H9 (cell line): ENCODE measurements at regions not wholly inside any gene's neighbourhood (a gene's known extent, or its start where the extent isn't known, plus 50 kb on each side); places are given as distances from the start of the nearest gene placed in this dataset.

Experiments used
- DNase-seq: peaks from one replicate; pipeline ENCODE4 v3.0.0-alpha.2; 2017
- H2AFZ ChIP-seq: one replicate; pipeline ENCODE4 v1.6.1; 2013; ENCODE audit warnings: mild to moderate bottlenecking, low read length, control low read depth, moderate library complexity
- H2AK5ac ChIP-seq: 2 replicates; pipeline ENCODE4 v1.6.1; 2013; ENCODE audit warnings: low read length, control low read depth, mixed read lengths; ENCODE audit not compliant: insufficient read length
- H2BK120ac ChIP-seq: one replicate; pipeline ENCODE4 v1.6.1; 2013; ENCODE audit warnings: low read depth, mild to moderate bottlenecking, low read length, control low read depth, inconsistent platforms; ENCODE audit not compliant: poor library complexity, severe bottlenecking
- H2BK12ac ChIP-seq: 2 replicates; pipeline ENCODE4 v1.6.1; 2013; ENCODE audit warnings: low read length, control low read depth, mixed read lengths, low read depth; ENCODE audit not compliant: insufficient read length
- H2BK15ac ChIP-seq: 2 replicates; pipeline ENCODE4 v1.6.1; 2013; ENCODE audit warnings: low read depth, low read length, control low read depth
- H2BK20ac ChIP-seq: one replicate; pipeline ENCODE4 v1.6.1; 2013; ENCODE audit warnings: low read depth, mild to moderate bottlenecking, low read length, control low read depth, inconsistent platforms; ENCODE audit not compliant: poor library complexity, severe bottlenecking
- H2BK5ac ChIP-seq: 2 replicates; pipeline ENCODE4 v1.6.1; 2013; ENCODE audit warnings: low read length, control low read depth, mixed read lengths; ENCODE audit not compliant: insufficient read length
- H3K14ac ChIP-seq: 2 replicates; pipeline ENCODE4 v1.6.1; 2013; ENCODE audit warnings: low read length, control low read depth; ENCODE audit not compliant: insufficient read depth
- H3K18ac ChIP-seq: 2 replicates; pipeline ENCODE4 v1.6.1; 2013; ENCODE audit warnings: low read depth, mild to moderate bottlenecking, mixed read lengths, low read length, control low read depth; ENCODE audit not compliant: insufficient read length
- H3K23ac ChIP-seq: 2 replicates; pipeline ENCODE4 v1.6.1; 2013; ENCODE audit warnings: low read length, control low read depth, mixed read lengths, low read depth; ENCODE audit not compliant: insufficient read length
- H3K23me2 ChIP-seq: 2 replicates; pipeline ENCODE4 v1.6.1; 2013; ENCODE audit warnings: low read depth, mild to moderate bottlenecking, mixed read lengths, low read length, control low read depth; ENCODE audit not compliant: insufficient read length, poor library complexity, severe bottlenecking
- H3K27ac ChIP-seq: 2 replicates; pipeline ENCODE4 v1.5.1; 2013; ENCODE audit warnings: low read length, control low read depth, mixed read lengths, low read depth; ENCODE audit not compliant: insufficient read length
- H3K27me3 ChIP-seq: 2 replicates; pipeline ENCODE4 v1.6.1; 2013; ENCODE audit warnings: low read length, control low read depth, inconsistent platforms; ENCODE audit not compliant: insufficient read depth
- H3K4ac ChIP-seq: 2 replicates; pipeline ENCODE4 v1.6.1; 2013; ENCODE audit warnings: low read depth, mild to moderate bottlenecking, control low read depth, inconsistent platforms, low read length, moderate library complexity
- H3K4me1 ChIP-seq: 2 replicates; pipeline ENCODE4 v1.6.1; 2013; ENCODE audit warnings: low read length, control low read depth, inconsistent platforms; ENCODE audit not compliant: insufficient read depth
- H3K4me2 ChIP-seq: 2 replicates; pipeline ENCODE4 v1.6.1; 2013; ENCODE audit warnings: low read length, control low read depth, mixed read lengths; ENCODE audit not compliant: insufficient read length, insufficient read depth
- H3K56ac ChIP-seq: 2 replicates; pipeline ENCODE4 v1.6.1; 2013; ENCODE audit warnings: low read depth, mild to moderate bottlenecking, mixed read lengths, low read length, control low read depth; ENCODE audit not compliant: insufficient read length
- H3K79me1 ChIP-seq: 2 replicates; pipeline ENCODE4 v1.6.1; 2013; ENCODE audit warnings: low read depth, mild to moderate bottlenecking, moderate library complexity, low read length, control low read depth, inconsistent platforms; ENCODE audit not compliant: insufficient read depth, poor library complexity, severe bottlenecking
- H3K79me2 ChIP-seq: 2 replicates; pipeline ENCODE4 v1.6.1; 2013; ENCODE audit warnings: low read length, control low read depth, inconsistent platforms; ENCODE audit not compliant: insufficient read depth
- H3K9ac ChIP-seq: 2 replicates; pipeline ENCODE4 v1.6.1; 2013; ENCODE audit warnings: low read length, control low read depth, mixed read lengths; ENCODE audit not compliant: insufficient read length; ENCODE audit errors: extremely low read depth
- H3K9me3 ChIP-seq: one replicate; pipeline ENCODE4 v1.6.1; 2013; ENCODE audit warnings: low read depth, low read length, inconsistent platforms; ENCODE audit not compliant: control insufficient read depth
- H3T11ph ChIP-seq: one replicate; pipeline ENCODE4 v1.6.1; 2013; ENCODE audit warnings: mild to moderate bottlenecking, low read length, control low read depth, inconsistent platforms
- H4K20me1 ChIP-seq: one replicate; pipeline ENCODE4 v1.6.1; 2013; ENCODE audit not compliant: control insufficient read depth, insufficient read length, insufficient read depth
- H4K5ac ChIP-seq: 2 replicates; pipeline ENCODE4 v1.6.1; 2013; ENCODE audit warnings: low read depth, mild to moderate bottlenecking, mixed read lengths, low read length, control low read depth; ENCODE audit not compliant: insufficient read length
- H4K8ac ChIP-seq: replicated peaks from 2 replicates; pipeline ENCODE4 v1.6.1; 2013; ENCODE audit warnings: low read length, control low read depth, mixed read lengths, low read depth; ENCODE audit not compliant: insufficient read length
- H4K91ac ChIP-seq: 2 replicates; pipeline ENCODE4 v1.6.1; 2013; ENCODE audit warnings: low read depth, mild to moderate bottlenecking, moderate library complexity, mixed read lengths, low read length, control low read depth; ENCODE audit not compliant: insufficient read length
- H3K27ac Mint-ChIP-seq, 3 experiments: 2 replicates in 2 of 3; 3 replicates in 1 of 3; pipeline ENCODE4 v1.8.0; 2020 to 2021; ENCODE audit warnings: mixed read lengths in 3 of 3, mild to moderate bottlenecking in 1 of 3, moderate library complexity in 1 of 3
- H3K27me3 Mint-ChIP-seq: 2 replicates; pipeline ENCODE4 v1.8.0; 2021; ENCODE audit warnings: low read depth, mild to moderate bottlenecking, moderate library complexity, mixed read lengths
- H3K36me3 Mint-ChIP-seq, 3 experiments: 2 replicates in 2 of 3; 3 replicates in 1 of 3; pipeline ENCODE4 v1.8.0; 2020 to 2021; ENCODE audit warnings: low read depth in 3 of 3, mixed read lengths in 3 of 3; ENCODE audit not compliant: insufficient read depth in 1 of 3
- H3K4me1 Mint-ChIP-seq, 2 experiments: 2 replicates each; pipeline ENCODE4 v1.8.0; 2020; ENCODE audit warnings: mixed read lengths in 2 of 2
- H3K4me3 Mint-ChIP-seq, 2 experiments: 2 replicates in 1 of 2; 3 replicates in 1 of 2; pipeline ENCODE4 v1.8.0; 2020 to 2021; ENCODE audit warnings: mild to moderate bottlenecking in 2 of 2, mixed read lengths in 2 of 2, moderate library complexity in 1 of 2
- H3K9me3 Mint-ChIP-seq, 2 experiments: 2 replicates in 1 of 2; 3 replicates in 1 of 2; pipeline ENCODE4 v1.8.0; 2020; ENCODE audit warnings: mild to moderate bottlenecking in 2 of 2, mixed read lengths in 2 of 2, moderate library complexity in 1 of 2
- WGBS: extraction: QIAGEN DNeasy Blood & Tissue Kit; methylation state at CpG from one replicate; pipeline ENCODE4 v1.1.7; 2013; ENCODE audit warnings: missing lambda C conversion rate, low lambda C conversion rate, mixed read lengths; ENCODE audit not compliant: insufficient read length; ENCODE audit errors: extremely low coverage; 5-methylcytosine and 5-hydroxymethylcytosine counted together
- TF ChIP-seq, protein P1 (sequence below): fragments of 200-600 bp; sonication (generic); conservative IDR thresholded peaks from 3 replicates; pipeline ENCODE4 v1.8.0; 2021; ENCODE audit warnings: antibody characterized with exemption, mild to moderate bottlenecking

DNA sequence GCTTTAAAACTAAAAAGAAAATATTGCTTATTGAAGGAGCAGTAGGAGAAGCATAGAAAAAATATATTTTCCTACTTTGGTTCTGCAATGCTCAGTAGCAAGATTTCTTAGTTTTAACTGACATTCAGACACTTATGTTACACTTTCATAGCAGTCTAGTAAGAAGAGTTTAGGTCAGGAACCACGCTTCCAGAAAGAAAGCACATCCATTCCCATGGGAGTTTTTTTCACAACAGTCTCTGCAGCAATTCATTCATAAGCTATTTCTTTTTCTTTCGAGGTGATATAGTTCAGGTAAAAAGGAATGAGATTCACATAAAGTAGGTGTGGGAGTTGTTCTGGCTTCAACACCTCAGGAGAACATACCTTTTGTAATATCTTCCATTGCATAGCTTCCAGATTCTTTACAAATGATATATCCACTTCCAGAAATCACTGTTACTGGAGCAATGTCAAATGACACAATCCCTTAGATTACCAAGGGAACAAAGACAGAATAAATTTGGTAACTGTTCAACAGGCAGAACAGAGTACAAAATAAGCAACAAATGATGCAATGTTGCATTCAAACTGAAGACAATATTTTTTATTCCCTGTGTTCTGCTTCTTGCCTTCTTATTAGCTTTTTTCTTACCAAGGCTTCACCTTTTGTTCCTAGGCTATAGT, 95.2 kb upstream of the GULP1 start:
- H3K23me2 ChIP-seq = no peaks in the 10 kb centered on the region
- no peak overlapping the region for H4K91ac ChIP-seq
- no peak overlapping the region for H3K14ac ChIP-seq
- no peak for DNase-seq
- H2BK20ac ChIP-seq = no peak overlapping the region
- H3K4me1 ChIP-seq = peaks cover 3% of the 10 kb centered on the region; the same call in 1 of the 2 replicates
- H2BK12ac ChIP-seq = no peak overlapping the region
- H3K4ac ChIP-seq = no peak overlapping the region
- TF ChIP-seq, protein P1, sequence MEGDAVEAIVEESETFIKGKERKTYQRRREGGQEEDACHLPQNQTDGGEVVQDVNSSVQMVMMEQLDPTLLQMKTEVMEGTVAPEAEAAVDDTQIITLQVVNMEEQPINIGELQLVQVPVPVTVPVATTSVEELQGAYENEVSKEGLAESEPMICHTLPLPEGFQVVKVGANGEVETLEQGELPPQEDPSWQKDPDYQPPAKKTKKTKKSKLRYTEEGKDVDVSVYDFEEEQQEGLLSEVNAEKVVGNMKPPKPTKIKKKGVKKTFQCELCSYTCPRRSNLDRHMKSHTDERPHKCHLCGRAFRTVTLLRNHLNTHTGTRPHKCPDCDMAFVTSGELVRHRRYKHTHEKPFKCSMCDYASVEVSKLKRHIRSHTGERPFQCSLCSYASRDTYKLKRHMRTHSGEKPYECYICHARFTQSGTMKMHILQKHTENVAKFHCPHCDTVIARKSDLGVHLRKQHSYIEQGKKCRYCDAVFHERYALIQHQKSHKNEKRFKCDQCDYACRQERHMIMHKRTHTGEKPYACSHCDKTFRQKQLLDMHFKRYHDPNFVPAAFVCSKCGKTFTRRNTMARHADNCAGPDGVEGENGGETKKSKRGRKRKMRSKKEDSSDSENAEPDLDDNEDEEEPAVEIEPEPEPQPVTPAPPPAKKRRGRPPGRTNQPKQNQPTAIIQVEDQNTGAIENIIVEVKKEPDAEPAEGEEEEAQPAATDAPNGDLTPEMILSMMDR = no peak
- no peaks in the 10 kb centered on the region for H3K9me3 ChIP-seq
- H3K27me3 ChIP-seq = no peaks in the 10 kb centered on the region
- Mint-ChIP-seq H3K4me1 (peaks cover 10 to 13% of the 10 kb centered on the region in 2 experiments), H3K4me3 (no peak overlapping the region), H3K27ac (no peak overlapping the region; a peak in 1 of 7 replicates), H3K9me3 (no peaks in the 10 kb centered on the region), H3K36me3 (no peaks in the 10 kb centered on the region; a peak in 1 of 7 replicates), H3K27me3 (no peaks in the 10 kb centered on the region)
- no peak overlapping the region for H3K18ac ChIP-seq
- H3K27ac ChIP-seq = no peak overlapping the region
- H3K23ac ChIP-seq = no peak overlapping the region
- H4K5ac ChIP-seq = no peak overlapping the region
- H3K79me1 ChIP-seq = no peaks in the 10 kb centered on the region
- H3K9ac ChIP-seq = no peak overlapping the region
- H2BK120ac ChIP-seq = no peak overlapping the region
- H2BK5ac ChIP-seq = no peak overlapping the region
- H2BK15ac ChIP-seq = no peak overlapping the region
- H4K20me1 ChIP-seq = no peaks in the 10 kb centered on the region
- no peak overlapping the region for H4K8ac ChIP-seq
- no peak overlapping the region for H2AFZ ChIP-seq
- H2AK5ac ChIP-seq = no peak overlapping the region
- no peaks in the 10 kb centered on the region for H3K79me2 ChIP-seq
- no peak overlapping the region for H3T11ph ChIP-seq
- WGBS = no CpG with 5 or more reads among the region's 2 CpGs
- H3K56ac ChIP-seq = no peak overlapping the region
- H3K4me2 ChIP-seq = no peak overlapping the region
